GM20000 (cell line): ENCODE measurements at regions not wholly inside any gene's neighbourhood (a gene's known extent, or its start where the extent isn't known, plus 50 kb on each side); places are given as distances from the start of the nearest gene placed in this dataset.
"Not testable (repeated sequence)": the region's sequence is repeated elsewhere in the genome, so short reads cannot be mapped to it uniquely, and the experiment has no call there.

Source experiments
- DNase-seq: peaks from one replicate; pipeline ENCODE4 v3.0.0; 2012; ENCODE audit warnings: low spot score
- TF ChIP-seq, protein P1 (sequence below): IDR thresholded peaks from 2 replicates; pipeline ENCODE4 v1.5.1; 2012; ENCODE audit warnings: mild to moderate bottlenecking, control low read depth; ENCODE audit errors: extremely low read depth, missing control alignments

DNA sequence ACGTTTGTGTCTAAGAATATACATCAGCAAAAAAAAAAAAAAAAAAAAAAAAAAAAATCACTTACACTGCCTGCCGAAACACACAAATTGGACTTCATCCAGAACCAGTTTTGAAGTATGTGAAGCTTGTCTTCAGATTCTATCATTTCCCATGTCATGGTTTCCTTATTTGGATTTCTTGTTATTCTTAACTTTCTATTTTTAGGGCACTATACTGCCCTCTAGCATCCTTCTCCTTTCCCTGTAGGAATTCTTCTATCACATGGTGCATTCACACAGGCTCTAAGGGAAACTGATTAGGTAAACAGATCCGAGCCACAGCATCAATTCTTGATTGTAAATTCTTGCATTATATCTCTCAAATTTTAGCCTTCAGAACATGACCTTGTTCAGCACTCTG lies 1507.5 kb downstream of the OLFM4 start:
- DNase-seq, result no peak
- TF ChIP-seq, protein P1, sequence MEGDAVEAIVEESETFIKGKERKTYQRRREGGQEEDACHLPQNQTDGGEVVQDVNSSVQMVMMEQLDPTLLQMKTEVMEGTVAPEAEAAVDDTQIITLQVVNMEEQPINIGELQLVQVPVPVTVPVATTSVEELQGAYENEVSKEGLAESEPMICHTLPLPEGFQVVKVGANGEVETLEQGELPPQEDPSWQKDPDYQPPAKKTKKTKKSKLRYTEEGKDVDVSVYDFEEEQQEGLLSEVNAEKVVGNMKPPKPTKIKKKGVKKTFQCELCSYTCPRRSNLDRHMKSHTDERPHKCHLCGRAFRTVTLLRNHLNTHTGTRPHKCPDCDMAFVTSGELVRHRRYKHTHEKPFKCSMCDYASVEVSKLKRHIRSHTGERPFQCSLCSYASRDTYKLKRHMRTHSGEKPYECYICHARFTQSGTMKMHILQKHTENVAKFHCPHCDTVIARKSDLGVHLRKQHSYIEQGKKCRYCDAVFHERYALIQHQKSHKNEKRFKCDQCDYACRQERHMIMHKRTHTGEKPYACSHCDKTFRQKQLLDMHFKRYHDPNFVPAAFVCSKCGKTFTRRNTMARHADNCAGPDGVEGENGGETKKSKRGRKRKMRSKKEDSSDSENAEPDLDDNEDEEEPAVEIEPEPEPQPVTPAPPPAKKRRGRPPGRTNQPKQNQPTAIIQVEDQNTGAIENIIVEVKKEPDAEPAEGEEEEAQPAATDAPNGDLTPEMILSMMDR, result no peak

DNA sequence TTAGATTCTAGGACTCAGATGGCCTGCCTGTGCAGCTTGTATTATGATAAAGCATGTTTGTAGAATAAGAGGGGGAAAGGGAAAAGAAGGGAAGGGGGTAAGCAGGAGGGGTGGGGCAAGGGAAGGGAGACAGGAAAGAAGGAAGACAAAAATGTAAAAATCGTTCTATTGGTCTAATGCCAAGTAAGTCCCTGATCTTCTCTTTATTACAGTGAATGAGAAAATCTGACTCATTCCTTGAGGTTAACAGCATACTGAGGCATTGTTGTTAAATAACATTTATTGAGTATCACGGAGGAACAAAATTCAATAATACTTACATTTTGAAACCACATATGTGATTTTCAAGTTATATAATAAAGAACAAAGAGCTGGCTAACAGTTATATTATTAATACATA lies 1534.7 kb downstream of the OLFM4 start:
- no peak for DNase-seq
- TF ChIP-seq, protein P1, result no peak

DNA sequence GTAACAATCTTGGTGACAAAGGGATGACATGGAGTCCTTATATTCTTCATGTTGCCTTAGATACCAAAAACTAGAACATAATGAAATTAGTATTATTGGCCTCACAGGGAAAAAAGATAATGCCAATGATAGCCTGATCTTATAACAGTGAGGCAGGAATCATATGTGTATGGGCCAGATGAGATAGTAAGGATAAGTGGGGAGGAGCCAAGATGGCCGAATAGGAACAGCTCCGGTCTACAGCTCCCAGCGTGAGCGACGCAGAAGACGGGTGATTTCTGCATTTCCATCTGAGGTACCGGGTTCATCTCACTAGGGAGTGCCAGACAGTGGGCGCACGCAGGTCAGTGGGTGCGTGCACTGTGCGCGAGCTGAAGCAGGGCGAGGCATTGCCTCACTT lies 1543.4 kb downstream of the OLFM4 start:
- DNase-seq, result not testable (repeated sequence)

DNA sequence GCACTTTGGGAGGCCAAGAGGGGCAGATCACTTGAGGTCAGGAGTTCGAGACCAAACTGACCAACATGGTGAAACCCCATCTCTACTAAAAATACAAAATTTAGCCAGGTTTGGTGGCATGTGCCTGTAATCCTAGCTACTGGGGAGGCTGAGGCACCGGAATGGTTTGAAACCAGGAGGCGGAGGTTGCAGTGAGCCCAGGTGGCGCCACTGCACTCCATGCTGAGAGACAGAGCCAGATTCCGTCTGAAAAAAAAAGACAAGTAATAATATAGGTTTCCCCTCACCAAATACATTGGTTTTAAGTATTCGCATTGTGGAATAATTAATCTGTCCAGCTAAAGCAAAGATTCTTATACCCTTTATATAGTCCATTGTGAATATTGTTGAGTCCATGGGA lies 1544.6 kb downstream of the OLFM4 start:
- DNase-seq, result no peak
- TF ChIP-seq, protein P1, result no peak

DNA sequence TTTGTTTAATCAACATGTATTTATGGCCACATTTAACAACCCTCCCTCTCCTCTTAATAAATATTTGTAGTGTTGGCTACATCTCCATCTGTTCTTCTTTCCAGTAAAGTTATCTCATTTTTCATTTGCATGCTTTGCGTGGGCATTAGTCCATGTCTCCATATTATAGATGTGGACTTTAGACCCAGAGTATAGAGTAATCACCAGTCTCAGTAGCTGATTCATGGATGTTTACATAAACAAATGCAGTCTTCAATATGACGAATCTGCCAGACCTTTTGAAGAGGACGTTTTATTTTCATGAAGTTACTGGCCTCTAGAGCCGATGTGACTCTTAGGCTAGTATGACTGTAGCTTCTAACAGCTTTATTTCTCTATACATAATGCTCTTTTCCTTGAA lies 1546.2 kb downstream of the OLFM4 start:
- TF ChIP-seq, protein P1, result no peak
- DNase-seq, result no peak

DNA sequence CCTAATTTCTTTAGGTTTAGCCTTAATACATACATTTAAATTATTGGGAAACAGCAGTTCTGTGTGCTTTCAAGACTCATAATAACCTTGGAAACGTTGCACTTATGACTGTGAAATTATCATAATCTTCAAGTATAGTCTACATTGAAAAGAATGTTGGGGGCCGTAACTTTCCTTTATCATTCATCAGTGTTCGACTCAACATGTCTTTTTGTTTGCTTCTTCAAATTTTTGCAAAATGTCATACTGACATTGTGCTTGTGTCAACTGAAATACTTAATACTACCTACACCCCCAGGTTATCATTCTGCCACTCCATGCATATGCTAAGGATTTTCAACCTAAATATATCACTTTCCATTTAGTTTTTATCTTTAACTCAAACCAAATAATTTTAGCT lies 1562.9 kb downstream of the OLFM4 start:
- TF ChIP-seq, protein P1, result no peak
- DNase-seq, result no peak

DNA sequence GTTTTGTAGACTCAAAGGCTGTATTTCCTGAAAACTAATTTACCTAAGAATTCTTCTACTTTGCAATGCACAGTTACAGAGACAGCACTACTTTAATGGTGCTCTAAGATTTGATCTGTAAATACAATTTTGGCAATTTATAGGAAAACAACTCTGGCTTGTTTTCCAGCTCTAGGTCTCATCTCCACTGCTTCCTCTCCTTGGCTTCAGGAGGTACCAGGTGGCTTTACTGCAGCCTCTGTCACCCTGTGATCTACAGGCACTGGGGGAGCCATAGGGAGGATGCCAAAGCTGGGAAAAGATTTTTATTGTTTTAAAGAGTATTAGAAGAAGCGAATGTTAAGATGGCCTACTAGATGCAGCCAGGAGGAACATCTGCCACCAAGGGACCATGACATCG lies 1563.6 kb downstream of the OLFM4 start:
- DNase-seq, result no peak
- TF ChIP-seq, protein P1, result no peak

- no peak for DNase-seq
Measured at GRCh38 chr13:54593504-54593903, 1564.9 kb downstream of the OLFM4 start.

More at GRCh38 chr13:54593504-54593903, 1564.9 kb downstream of the OLFM4 start:
- TF ChIP-seq, protein P1, result no peak
